HG03439 (cell line): ENCODE measurements at regions not wholly inside any gene's neighbourhood (a gene's known extent, or its start where the extent isn't known, plus 50 kb on each side); places are given as distances from the start of the nearest gene placed in this dataset.

Experiments used
- ATAC-seq: cut with Tn5 transposase; IDR thresholded peaks from one replicate; pipeline ENCODE4 v1.9.1; 2021; ENCODE audit warnings: mild to moderate bottlenecking, moderate library complexity; ENCODE audit not compliant: unreplicated experiment

- no peak for ATAC-seq
Observed at GRCh38 chr13:91178099-91178498, 169.4 kb upstream of the MIR17HG start.

DNA sequence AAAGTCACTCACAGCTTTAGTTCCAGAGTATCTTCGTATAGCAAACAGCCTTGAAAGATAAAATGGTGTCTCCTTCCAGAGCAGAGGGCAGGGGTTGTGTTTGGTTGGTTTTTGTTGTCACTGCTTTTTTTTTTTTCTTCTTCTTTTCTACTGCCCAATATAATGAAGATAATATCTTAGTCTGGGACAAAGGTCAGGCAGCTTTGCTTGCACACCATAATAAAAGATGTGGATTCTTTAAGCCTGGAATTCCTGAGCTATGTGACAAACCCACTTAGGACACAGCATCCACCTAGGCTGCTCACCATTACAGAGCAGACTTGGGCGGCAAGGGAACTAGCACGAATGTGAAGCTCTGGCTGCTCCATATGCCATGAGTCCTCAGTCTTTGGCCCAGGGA is 165.6 kb upstream of the MIR17HG start:
- no peak for ATAC-seq

- ATAC-seq = no peak
Observed at GRCh38 chr13:91184244-91184926, 163.1 kb upstream of the MIR17HG start.

DNA sequence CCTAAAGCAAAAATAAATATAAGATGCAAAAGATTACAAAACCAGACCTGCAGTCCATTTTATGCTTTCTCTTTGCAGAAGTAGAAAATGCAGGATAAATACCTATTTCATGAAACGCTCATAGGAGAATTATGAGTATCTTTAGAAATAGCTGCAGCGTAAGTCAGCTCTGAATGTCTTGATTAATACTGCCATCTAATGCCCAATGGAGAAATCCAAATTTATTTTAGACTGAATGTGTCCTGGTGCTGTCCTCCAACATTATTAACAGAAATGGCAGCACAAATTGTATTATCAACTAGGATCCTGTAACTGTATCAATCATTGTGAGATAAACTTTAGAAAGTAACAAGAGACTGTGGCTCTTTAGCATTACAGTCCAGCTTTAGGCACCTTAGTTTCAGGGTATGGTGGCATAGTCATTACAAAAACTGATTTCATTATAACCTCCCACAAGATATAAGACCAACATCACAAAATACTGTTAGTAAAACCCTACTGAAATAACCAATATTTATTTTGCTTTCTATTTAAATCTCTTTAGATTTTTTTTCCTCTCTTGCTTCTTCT is 162.1 kb upstream of the MIR17HG start:
- no peak for ATAC-seq

GRCh38 chr13:91187522-91187921 is 160.0 kb upstream of the MIR17HG start:
- no peak for ATAC-seq

DNA sequence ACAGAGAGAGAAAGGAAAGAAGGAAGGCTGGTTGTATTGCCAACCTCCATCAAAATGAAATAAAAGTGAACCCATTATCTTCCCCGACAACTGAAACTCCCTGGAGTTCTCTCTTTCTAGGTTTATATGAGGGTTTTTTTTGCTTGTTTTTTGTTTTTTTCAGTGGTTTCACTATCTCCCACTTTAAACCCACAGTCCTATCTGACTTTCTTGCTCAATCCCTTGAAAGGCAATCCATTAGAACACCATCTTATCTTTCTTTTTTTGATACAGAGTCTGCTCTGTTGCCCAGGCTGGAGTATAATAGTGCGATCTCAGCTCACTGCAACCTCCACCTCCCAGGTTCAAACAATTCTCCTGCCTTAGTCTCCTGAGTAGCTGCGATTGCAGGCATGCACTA is 158.0 kb upstream of the MIR17HG start:
- no peak for ATAC-seq

DNA sequence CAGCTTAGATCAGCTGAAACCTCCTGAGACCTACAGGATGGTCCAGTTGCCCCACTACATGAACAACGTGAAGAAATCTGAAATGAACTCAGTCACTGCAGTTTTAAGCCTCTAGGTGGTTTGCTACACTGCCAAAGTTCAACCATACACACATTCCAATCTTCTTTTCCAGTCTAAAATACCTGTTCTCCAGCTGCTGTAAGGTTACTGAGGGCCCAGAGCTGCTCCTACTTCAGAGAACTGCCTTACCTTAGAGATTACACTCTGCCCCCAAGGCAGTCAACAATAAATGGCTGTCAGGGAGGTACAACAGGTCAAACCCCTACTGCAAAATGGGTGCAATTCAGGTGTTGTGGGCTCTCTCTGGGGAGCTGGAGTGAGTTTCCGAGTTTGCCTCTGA is 154.1 kb upstream of the MIR17HG start:
- no peak for ATAC-seq

DNA sequence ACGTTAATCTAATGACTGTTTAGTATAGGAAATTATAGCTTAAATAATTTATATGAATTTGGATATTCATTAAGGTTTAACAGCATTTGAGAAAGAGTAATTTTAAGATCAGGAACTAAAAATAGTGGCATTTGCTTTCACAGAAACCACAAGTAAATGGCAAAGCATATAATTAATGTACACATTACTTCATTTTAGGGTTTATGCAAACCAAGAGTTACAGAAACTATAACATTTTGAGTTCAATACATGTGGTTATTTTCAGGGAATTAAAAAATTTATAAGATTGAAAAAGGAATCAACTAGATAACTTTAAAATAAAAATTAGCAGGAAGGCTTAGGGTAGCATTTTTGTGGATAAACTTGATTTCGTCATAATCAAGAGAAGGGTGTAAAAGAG is 151.7 kb upstream of the MIR17HG start:
- ATAC-seq = no peak

DNA sequence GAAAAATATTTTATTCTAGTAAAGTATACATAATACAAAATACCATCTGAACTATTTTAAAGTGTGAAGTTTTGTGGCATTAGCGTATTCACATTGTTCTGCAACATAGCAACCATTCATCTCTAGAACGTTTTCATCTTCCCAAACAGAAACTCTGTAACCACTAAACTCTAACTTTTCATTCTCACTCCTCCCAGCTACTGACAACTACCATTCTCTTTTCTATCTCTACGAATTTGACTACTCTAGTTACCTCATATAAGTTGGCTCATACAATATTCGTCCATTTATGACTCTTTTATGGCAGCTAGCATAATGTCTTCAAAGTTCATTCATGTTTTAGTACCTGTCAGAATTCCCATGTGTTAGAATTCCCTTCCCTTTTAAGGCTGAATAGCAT is 150.5 kb upstream of the MIR17HG start:
- ATAC-seq = no peak

DNA sequence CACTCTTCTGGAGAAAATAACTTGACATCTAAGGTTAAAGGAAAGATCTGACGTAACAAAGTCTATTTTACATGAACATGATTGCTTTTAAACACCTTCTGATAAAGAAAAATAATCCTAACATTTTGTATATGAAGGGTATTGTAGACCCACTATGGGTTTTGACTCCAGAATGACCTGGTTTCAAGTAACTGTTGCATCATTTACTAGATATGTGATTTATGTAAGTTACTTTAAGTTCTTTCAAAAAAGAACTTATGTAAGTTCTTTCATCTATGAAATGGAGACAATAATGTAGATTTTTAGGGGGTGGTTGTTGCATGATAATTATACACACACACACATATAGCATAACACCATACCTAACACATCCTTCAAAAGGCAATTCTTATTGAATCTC is 147.6 kb upstream of the MIR17HG start:
- no peak for ATAC-seq

DNA sequence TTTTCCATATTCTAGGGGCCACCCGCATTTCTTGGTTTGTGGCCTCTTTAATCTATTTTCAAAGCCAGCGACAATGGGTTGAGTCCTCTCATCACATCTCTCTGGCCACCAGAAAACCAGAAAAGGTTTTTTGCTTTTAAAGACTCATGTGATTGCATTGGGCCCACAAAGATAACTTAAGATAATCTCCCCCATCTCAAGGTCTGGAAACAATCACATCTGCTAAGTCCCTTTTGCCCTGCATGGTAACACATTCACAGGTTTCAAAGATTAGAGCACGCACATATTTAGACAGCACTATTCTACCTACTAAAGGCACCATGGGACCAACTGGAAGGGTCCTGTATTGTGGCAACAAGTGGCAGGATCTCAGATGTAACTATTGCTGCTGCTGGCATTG is 147.0 kb upstream of the MIR17HG start:
- ATAC-seq = no peak

GRCh38 chr13:91203430-91203829 is 144.1 kb upstream of the MIR17HG start:
- ATAC-seq = no peak

- ATAC-seq = no peak
Observed at GRCh38 chr13:91207261-91207660, 140.2 kb upstream of the MIR17HG start.

DNA sequence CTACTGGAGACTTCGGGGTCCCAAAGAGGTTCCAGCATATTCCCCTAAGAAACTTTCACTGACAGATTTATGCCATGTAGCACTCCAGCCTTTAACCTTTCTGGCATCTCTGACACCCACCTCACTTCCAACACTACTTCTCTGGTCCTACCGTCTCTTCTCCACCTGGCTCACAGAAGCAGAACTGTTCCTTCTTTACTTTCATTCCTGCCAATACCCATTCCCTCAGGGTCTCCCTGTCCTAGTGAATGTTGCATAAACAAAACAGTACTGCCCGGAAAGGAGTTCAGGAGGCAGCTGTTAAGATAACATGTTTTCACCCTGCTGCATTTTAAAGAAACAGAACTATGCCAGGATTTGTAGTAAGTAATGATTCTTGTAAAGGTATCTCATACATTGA is 136.0 kb upstream of the MIR17HG start:
- no peak for ATAC-seq

- no peak for ATAC-seq
Observed at GRCh38 chr13:91212231-91212630, 135.3 kb upstream of the MIR17HG start.

GRCh38 chr13:91214031-91214430 is 133.5 kb upstream of the MIR17HG start:
- no peak for ATAC-seq

DNA sequence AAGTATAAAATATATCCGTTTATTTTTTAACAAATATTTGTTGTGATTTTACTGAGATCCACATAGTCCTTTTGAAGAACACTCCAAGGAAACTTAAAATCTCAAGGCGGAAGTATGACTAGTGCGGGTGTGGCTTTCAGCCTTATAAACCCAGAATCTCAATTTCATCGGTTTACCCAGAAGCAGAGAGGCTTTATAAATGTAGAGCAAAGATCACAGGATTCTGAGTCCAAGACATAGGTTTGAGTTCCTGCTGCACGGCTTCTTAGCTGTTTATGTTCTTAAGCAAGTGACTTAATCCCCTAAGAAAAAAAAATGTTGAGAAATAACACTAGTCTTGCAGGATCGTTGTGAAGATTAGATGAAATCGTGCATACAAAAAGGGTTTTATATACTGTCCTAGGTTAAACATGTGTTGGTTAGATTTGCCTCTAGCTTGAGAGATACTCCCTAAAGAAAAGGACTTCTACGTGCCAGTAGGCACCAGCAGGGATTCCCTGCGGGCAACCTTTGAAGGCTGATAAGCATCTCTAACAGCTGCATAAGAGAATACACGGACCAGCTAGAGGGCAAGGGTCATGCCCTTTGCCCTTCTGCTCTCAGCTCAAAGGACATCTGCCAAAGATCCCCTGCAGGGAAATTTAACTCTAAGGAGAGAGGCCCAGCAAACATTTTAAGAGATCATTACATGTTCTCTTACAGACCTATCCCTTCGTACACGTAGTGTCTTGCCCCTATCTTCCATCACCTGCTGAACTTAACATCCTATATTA is 130.4 kb upstream of the MIR17HG start:
- no peak for ATAC-seq

DNA sequence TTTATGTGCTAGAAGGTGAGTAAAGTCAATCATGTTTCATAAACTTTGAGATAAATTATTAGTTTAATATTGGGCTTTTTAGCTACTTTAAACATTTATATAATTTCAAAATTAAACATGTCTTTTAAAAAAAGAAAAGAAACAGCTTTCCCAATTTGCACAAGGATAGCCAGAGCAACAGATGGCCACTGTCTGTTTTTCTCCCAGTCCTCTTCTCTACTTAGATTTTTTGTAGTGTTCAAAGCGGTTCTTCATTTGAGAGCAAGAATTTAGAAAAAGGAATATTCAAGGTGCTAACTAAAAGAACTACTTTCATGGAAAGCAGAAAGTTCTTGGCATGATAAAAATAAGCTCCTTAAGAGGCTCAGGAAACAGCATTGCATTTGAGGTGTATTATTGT is 128.3 kb upstream of the MIR17HG start:
- ATAC-seq = no peak

GRCh38 chr13:91220872-91221271 is 126.6 kb upstream of the MIR17HG start:
- no peak for ATAC-seq

- no peak for ATAC-seq
Observed at GRCh38 chr13:91228108-91228507, 119.4 kb upstream of the MIR17HG start.

DNA sequence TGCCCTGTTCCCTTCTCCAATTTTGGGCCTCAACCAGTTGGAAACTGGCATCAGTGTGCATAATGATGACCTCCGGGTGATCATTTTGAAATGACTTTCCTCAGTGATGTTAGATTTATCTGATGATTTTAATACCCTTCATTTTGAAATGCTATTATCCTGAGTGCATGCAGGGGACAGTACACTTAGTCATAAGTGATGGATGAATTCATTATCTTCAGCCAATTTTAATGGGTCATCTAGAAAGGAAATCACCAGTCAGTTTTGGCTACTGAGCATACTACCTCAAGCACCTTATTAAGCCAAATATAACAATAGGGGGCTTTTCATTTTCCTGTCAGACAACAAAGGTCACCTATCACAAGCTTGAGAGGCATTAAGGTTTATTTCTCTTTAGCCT is 118.5 kb upstream of the MIR17HG start:
- no peak for ATAC-seq

- ATAC-seq = no peak
Observed at GRCh38 chr13:91232716-91233115, 114.8 kb upstream of the MIR17HG start.
